ENCODE measurements at regions not wholly inside any gene's neighbourhood (a gene's known extent, or its start where the extent isn't known, plus 50 kb on each side); places are given as distances from the start of the nearest gene placed in this dataset.

DNA sequence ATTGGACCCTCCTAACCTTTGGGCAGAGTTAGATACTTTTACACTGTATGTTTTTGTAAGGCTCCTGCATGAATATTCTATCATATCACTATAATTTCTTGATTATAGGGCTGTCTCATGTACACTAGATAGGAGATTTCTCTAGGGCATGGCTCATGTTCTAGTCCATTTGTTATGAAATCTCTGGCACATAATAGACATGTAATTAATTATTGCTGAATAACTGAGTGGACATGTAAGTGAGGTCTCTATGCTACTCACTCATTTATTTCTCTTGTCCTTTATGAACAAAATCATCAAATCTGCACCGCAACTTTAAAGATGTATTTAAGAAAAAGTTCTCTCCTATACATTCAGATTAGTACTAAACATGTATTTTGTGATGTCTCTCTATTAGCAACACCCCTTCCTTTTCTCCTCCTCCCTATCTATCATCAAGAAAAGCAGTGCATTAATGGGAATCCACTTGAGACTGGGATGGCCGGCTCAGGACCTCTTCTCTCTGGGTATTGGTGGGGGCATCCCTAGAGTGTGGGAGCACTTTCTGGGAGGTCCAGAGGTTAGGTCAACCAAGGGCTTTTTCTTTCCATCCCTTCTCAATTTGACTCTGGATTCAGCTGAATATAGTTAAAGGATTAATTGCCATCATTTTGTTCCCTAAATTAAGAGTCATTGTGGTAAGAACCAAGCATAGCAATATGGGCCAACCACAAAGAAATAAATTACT is 168.0 kb upstream of the HMGA2 start:
- no peak overlapping the region for H3K4me3 ChIP-seq (ENCODE audit: low read length)
- TF ChIP-seq ZNF274 (IDR thresholded peaks at IDR 0.05; ENCODE audit: low read depth, low read length) = no peak

- H3K4me3 ChIP-seq (ENCODE audit: low read length) = no peak overlapping the region
- no peak for TF ChIP-seq ZNF274 (IDR thresholded peaks at IDR 0.05; ENCODE audit: low read depth, low read length)
These were observed 167.4 kb upstream of the HMGA2 start for GRCh38 chr12:65656891-65657351.

DNA sequence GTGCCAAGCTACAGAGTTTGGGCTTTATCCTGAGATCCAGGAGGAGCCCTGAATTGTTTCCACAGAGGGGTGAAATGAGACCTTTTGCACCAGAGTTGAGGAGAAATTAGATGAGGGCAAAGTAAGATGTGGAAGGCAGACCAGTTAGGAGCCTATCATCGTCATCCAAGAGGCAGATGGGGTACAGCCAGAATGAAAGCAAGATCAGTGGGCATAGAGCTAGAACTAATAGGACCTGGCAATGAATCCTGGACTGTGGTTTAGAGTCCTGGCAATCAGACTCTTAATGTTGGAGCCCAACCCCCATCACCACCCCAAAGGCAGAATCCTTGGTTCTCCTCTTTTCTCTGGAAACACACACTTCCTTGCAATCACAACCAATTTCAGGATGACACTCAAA is 166.6 kb upstream of the HMGA2 start:
- H3K4me3 ChIP-seq (ENCODE audit: low read length) = no peak overlapping the region
- TF ChIP-seq ZNF274 (IDR thresholded peaks at IDR 0.05; ENCODE audit: low read depth, low read length) = no peak

GRCh38 chr12:65658360-65658759 is 165.9 kb upstream of the HMGA2 start:
- H3K4me3 ChIP-seq (ENCODE audit: low read length) = no peak overlapping the region
- TF ChIP-seq ZNF274 (IDR thresholded peaks at IDR 0.05; ENCODE audit: low read depth, low read length) = no peak

- no peak for TF ChIP-seq ZNF274 (IDR thresholded peaks at IDR 0.05; ENCODE audit: low read depth, low read length)
- H3K4me3 ChIP-seq (ENCODE audit: low read length) = no peak overlapping the region
These were observed 164.6 kb upstream of the HMGA2 start for GRCh38 chr12:65659681-65660080.

DNA sequence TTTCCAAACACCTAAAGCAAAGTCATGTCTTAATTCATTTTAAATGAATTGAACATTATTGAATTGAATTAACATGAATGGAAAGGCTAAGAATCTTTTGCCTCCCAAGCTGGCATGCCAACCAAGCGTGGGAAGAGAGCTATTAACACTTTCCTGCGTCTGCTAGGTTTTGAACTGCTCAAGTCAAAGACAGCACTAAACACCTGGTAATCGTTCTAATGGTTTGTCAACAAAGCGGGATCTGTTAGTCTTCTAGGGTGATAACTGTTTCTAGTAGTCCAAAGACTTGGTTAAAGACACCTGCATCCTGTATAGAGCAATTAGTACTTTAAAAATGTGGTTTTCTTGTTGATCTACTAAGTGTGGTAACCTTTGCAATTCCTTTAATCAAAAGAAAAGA is 164.2 kb upstream of the HMGA2 start:
- H3K4me3 ChIP-seq (ENCODE audit: low read length) = no peak overlapping the region
- TF ChIP-seq ZNF274 (IDR thresholded peaks at IDR 0.05; ENCODE audit: low read depth, low read length) = no peak

DNA sequence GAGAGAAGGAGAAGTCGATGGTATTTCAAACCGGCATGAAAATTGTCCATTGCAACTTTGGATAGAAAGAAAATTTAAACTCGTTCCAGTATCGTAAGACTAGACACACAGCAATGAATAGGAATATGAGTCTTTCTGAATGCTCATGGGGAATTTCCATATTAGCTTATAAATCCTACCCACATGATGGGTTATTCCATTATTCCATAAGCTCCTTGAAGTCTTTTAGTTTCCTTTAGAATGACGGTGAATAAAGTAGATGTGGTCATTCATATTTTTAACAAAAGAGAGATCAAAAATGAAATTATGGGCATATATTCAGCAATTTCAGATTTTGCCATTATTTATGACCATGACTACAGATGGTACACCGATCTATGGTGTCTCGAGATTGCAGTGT is 163.4 kb upstream of the HMGA2 start:
- no peak overlapping the region for H3K4me3 ChIP-seq (ENCODE audit: low read length)
- TF ChIP-seq ZNF274 (IDR thresholded peaks at IDR 0.05; ENCODE audit: low read depth, low read length) = no peak

- no peak for TF ChIP-seq ZNF274 (IDR thresholded peaks at IDR 0.05; ENCODE audit: low read depth, low read length)
These were observed 161.7 kb upstream of the HMGA2 start for GRCh38 chr12:65662590-65662989.

DNA sequence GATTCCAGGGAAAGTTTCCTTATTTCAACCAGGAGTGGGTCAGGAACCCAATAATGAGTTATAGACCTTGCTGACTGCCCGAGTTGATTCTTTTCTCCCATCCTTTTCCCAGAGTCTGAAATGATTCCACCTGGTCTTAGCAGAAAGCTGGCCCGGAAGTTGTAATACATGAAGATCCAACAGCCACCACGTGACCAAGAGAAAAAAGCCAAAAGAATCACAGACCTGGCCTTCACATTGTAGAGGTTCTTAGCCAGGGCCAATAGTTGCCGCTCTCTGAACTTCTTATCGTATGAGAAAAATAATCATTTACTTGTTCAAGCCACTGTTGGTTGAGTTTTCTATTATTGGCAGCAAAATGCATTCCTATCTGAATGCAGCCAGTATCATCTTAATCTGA is 161.2 kb upstream of the HMGA2 start:
- no peak overlapping the region for H3K4me3 ChIP-seq (ENCODE audit: low read length)
- no peak for TF ChIP-seq ZNF274 (IDR thresholded peaks at IDR 0.05; ENCODE audit: low read depth, low read length)

More at GRCh38 chr12:65662590-65662989, 161.7 kb upstream of the HMGA2 start:
- H3K4me3 ChIP-seq (ENCODE audit: low read length) = no peak overlapping the region

DNA sequence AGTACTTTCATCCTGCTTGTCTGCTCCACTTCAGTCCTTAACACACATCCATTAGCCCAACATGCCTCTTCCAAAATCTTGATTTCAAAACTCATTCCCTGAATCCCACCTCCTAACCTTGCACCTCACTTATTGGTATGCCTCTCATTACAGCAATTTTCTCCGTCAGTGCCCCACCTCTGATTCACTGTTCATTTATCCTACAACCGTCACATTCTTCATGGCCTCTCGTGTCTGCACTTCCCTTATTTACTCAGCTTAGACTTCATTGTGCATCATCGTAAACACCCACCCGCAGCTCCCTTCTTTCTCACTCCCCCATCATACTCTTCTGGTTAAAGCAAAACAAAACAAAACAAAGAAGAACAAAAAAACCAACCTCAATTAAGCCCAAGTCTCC is 160.6 kb upstream of the HMGA2 start:
- no peak for TF ChIP-seq ZNF274 (IDR thresholded peaks at IDR 0.05; ENCODE audit: low read depth, low read length)

GRCh38 chr12:65664715-65665250 is 159.5 kb upstream of the HMGA2 start:
- TF ChIP-seq ZNF274 (IDR thresholded peaks at IDR 0.05; ENCODE audit: low read depth, low read length) = no peak
- H3K4me3 ChIP-seq (ENCODE audit: low read length) = no peak overlapping the region

More for the DNA sequence above, 160.6 kb upstream of the HMGA2 start:
- no peak overlapping the region for H3K4me3 ChIP-seq (ENCODE audit: low read length)

DNA sequence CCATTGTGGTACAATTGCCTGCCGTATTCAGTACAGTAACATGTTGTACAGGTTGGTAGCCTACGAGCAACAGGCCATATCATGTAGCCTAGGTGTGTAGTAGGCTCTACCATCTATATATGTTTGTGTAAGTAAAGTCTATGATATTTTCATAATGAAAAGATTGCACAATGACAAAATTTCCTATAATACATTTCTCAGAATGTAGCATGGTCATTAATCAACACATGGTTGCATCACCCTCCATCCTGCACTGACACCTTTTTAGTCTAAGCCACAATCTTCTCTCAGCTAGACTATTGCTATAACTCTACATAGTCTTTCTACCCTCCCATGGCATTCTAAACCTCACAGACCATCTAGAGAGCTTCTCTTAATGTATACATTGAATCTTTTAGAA is 158.5 kb upstream of the HMGA2 start:
- no peak for TF ChIP-seq ZNF274 (IDR thresholded peaks at IDR 0.05; ENCODE audit: low read depth, low read length)
- H3K4me3 ChIP-seq (ENCODE audit: low read length) = no peak overlapping the region

GRCh38 chr12:65666876-65667275 is 157.4 kb upstream of the HMGA2 start:
- no peak overlapping the region for H3K4me3 ChIP-seq (ENCODE audit: low read length)
- no peak for TF ChIP-seq ZNF274 (IDR thresholded peaks at IDR 0.05; ENCODE audit: low read depth, low read length)

DNA sequence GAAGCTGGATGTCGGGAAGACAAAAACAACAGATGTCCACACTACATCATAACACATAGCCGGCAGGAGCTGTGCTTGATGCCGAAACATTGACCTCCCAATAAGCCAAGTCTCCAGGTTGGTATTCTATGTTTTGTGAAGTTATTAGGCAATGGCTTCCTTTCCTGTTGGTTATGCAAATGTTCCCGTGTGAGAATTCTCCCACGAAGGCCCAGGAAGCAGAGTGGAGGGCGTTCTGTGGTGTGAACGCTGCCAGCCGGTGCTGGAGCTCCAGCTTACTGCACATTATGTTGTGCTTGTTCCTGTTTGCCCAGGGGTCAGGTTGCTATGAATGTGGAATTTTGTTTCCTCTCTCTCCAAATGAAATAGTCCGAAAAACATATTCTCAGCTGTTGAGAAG is 156.4 kb upstream of the HMGA2 start:
- TF ChIP-seq ZNF274 (IDR thresholded peaks at IDR 0.05; ENCODE audit: low read depth, low read length) = no peak
- no peak overlapping the region for H3K4me3 ChIP-seq (ENCODE audit: low read length)

DNA sequence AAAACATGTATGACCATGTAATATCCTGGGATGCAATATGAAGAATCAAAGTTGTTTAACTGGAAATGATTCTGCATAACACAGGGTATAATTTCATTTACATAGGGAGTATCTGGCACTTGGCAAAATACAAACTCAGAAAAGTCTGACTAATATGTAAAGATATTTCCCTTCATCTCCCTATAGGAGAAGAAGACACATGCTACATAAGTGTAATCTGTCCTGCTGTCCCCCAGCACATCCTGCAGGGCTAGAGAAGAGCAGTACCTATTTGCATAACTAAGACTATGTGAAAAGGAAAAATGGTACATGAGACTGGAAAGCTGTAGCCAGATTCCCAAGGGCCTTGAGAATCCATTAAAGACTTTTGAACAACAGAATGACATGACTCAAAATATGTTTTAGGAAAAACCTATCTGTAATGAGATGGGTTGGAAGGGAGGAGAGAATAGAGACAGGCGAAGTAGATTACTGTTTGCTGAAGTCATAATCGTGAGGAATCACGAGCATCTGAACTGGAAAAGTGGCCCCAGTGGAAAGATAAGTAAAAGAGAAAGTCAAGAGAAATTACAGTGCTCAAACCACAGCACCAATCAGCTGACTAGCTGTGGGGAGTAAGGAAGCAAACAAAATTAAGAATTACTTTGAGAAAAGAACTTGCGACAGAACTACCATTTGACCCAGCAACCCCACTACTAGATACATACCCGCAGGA is 155.1 kb upstream of the HMGA2 start:
- no peak for TF ChIP-seq ZNF274 (IDR thresholded peaks at IDR 0.05; ENCODE audit: low read depth, low read length)
- no peak overlapping the region for H3K4me3 ChIP-seq (ENCODE audit: low read length)

All from GM08714 (cell line).